Mesothelial cell of epicardium (in vitro differentiated cells): ENCODE measurements at regions not wholly inside any gene's neighbourhood (a gene's known extent, or its start where the extent isn't known, plus 50 kb on each side); places are given as distances from the start of the nearest gene placed in this dataset.

Source experiments
- DNase-seq, 2 experiments: peaks; one replicate each; pipeline ENCODE4 v3.0.0; 2021; ENCODE audit warnings: low spot score in 2 of 2; ENCODE audit not compliant: unreplicated experiment in 2 of 2
- H3K27ac Mint-ChIP-seq: 2 replicates; pipeline ENCODE4 v1.8.0; 2021; ENCODE audit warnings: mixed read lengths
- H3K27me3 Mint-ChIP-seq: 2 replicates; pipeline ENCODE4 v1.8.0; 2021; ENCODE audit warnings: low read depth, mixed read lengths
- H3K36me3 Mint-ChIP-seq: 2 replicates; pipeline ENCODE4 v1.8.0; 2021; ENCODE audit warnings: mixed read lengths
- H3K4me1 Mint-ChIP-seq: 2 replicates; pipeline ENCODE4 v1.8.0; 2021; ENCODE audit warnings: mixed read lengths
- H3K4me3 Mint-ChIP-seq: 2 replicates; pipeline ENCODE4 v1.8.0; 2021; ENCODE audit warnings: mild to moderate bottlenecking, moderate library complexity, mixed read lengths
- H3K9me3 Mint-ChIP-seq: 2 replicates; pipeline ENCODE4 v1.8.0; 2021; ENCODE audit warnings: mixed read lengths
- CTCF ChIP-seq: fragments of 200-600 bp; sonication (generic); IDR thresholded peaks from one replicate; pipeline ENCODE4 v1.5.0; 2021; ENCODE audit warnings: antibody characterized with exemption; ENCODE audit not compliant: unreplicated experiment

GRCh38 chr5:164062304-164062703 is 556.9 kb downstream of the MAT2B start:
- H3K4me1 Mint-ChIP-seq = no peaks in the 10 kb centered on the region
- H3K9me3 Mint-ChIP-seq = no peaks in the 10 kb centered on the region
- H3K36me3 Mint-ChIP-seq = no peaks in the 10 kb centered on the region
- no peak for TF ChIP-seq CTCF
- H3K27me3 Mint-ChIP-seq = no peaks in the 10 kb centered on the region
- no peak overlapping the region for H3K4me3 Mint-ChIP-seq
- DNase-seq = no peak
- no peak overlapping the region for H3K27ac Mint-ChIP-seq

DNA sequence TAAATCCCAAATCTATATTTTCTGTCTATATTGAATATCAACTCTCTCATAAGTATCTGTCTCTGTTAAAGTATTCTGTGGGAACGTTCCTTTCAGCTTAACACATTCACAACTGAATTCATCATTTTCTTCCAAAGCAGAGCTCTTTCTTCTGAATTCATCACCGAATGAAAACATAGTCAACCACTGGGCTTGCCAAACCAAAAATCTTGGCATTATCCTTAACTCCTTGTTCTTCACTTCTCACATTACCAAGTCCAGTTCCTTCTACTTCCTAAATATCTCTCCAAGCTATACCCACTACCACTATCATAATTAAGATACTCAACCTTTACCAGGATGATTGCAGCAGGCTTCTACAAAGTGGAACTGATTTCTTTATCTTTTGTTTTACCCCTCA is 559.8 kb downstream of the MAT2B start:
- Mint-ChIP-seq H3K27me3 (no peaks in the 10 kb centered on the region), H3K4me1 (no peaks in the 10 kb centered on the region), H3K9me3 (peaks cover 4% of the 10 kb centered on the region), H3K36me3 (no peaks in the 10 kb centered on the region), H3K4me3 (no peak overlapping the region), H3K27ac (no peak overlapping the region)
- no peak for DNase-seq
- TF ChIP-seq CTCF = no peak

DNA sequence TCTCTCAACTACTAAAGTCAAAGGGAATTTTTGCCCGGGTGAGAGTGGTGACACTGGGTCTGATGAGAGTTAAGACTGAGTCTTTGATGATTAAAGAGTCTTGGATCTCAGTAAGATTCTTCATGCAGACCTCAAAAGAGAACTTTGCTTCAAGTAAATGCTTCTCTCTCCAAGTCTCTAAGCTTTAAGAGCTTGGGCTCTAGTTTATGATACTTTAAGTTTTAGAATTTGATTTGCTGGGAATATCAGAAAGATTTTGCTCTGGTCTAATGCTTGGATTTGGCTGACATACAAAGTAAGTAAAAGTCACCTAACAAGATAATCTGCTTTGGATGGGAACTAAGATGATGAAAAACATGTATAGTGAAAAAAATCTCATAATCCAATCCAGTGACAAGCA is 566.3 kb downstream of the MAT2B start:
- Mint-ChIP-seq H3K4me1 (no peaks in the 10 kb centered on the region), H3K27me3 (peaks cover 7% of the 10 kb centered on the region), H3K4me3 (no peak overlapping the region), H3K9me3 (peaks cover 4% of the 10 kb centered on the region), H3K27ac (no peak overlapping the region), H3K36me3 (no peaks in the 10 kb centered on the region)
- no peak for DNase-seq
- TF ChIP-seq CTCF = no peak

DNA sequence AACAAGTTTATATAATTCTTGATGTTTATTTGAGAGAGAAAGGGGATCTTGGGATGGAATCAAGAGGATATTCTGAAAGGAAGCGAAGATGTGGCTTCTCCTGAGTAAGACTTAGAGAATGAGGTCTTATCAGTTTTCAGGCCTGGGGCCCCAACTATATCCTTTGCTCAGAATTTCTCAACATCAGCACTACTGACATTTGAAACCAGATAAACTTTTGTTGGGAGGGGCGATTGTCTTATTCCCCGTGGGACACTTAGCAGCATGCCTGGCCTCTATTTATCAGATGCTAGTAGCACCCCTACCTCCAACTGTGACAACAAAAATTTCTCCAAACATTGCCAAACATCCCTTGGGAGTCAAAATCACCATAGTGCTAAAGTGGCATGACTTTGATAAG is 567.7 kb downstream of the MAT2B start:
- Mint-ChIP-seq H3K36me3 (no peaks in the 10 kb centered on the region), H3K27ac (no peak overlapping the region), H3K9me3 (peaks cover 4% of the 10 kb centered on the region), H3K4me3 (no peak overlapping the region), H3K27me3 (peaks cover 7% of the 10 kb centered on the region), H3K4me1 (no peaks in the 10 kb centered on the region)
- no peak for TF ChIP-seq CTCF
- no peak for DNase-seq

- no peaks in the 10 kb centered on the region for H3K36me3 Mint-ChIP-seq
- H3K27ac Mint-ChIP-seq = no peak overlapping the region
- H3K27me3 Mint-ChIP-seq = peaks cover 7% of the 10 kb centered on the region
- no peaks in the 10 kb centered on the region for H3K4me1 Mint-ChIP-seq
- no peaks in the 10 kb centered on the region for H3K9me3 Mint-ChIP-seq
- TF ChIP-seq CTCF = no peak
- DNase-seq = no peak
- no peak overlapping the region for H3K4me3 Mint-ChIP-seq
Measured at GRCh38 chr5:164076556-164076955, 571.1 kb downstream of the MAT2B start.

- no peaks in the 10 kb centered on the region for H3K4me1 Mint-ChIP-seq
- H3K9me3 Mint-ChIP-seq = peaks cover 4% of the 10 kb centered on the region
- H3K27me3 Mint-ChIP-seq = no peaks in the 10 kb centered on the region
- no peak overlapping the region for H3K27ac Mint-ChIP-seq
- H3K36me3 Mint-ChIP-seq = peaks cover 2% of the 10 kb centered on the region
- H3K4me3 Mint-ChIP-seq = no peak overlapping the region
- no peak for DNase-seq
- no peak for TF ChIP-seq CTCF
Measured at GRCh38 chr5:164090358-164090757, 584.9 kb downstream of the MAT2B start.
